MM.1S (cell line): ENCODE measurements at regions not wholly inside any gene's neighbourhood (a gene's known extent, or its start where the extent isn't known, plus 50 kb on each side); places are given as distances from the start of the nearest gene placed in this dataset.

ENCODE experiments used
- DNase-seq: peaks from one replicate; pipeline ENCODE4 v3.0.0-alpha.2; 2015
- H2AFZ ChIP-seq: fragments of 300-600 bp; sonication (generic); 2 replicates; pipeline ENCODE4 v1.6.0; 2016; ENCODE audit warnings: antibody characterized with exemption, low read length
- H3F3A ChIP-seq: fragments of 300-600 bp; sonication (generic); 2 replicates; pipeline ENCODE4 v1.6.1; 2016; ENCODE audit warnings: mild to moderate bottlenecking, antibody characterized with exemption, low read length, moderate library complexity, mixed read lengths; ENCODE audit not compliant: insufficient read depth
- H3K27ac ChIP-seq: fragments of 300-600 bp; sonication (generic); 2 replicates; pipeline ENCODE4 v1.5.1; 2016; ENCODE audit warnings: mild to moderate bottlenecking, low read length
- H3K27me3 ChIP-seq: fragments of 300-600 bp; sonication (generic); replicated peaks from 2 replicates; pipeline ENCODE4 v1.6.0; 2016; ENCODE audit warnings: low read length; ENCODE audit not compliant: insufficient read depth
- H3K36me3 ChIP-seq: fragments of 300-600 bp; sonication (generic); replicated peaks from 2 replicates; pipeline ENCODE4 v1.6.1; 2016; ENCODE audit warnings: mild to moderate bottlenecking, low read length, mixed read lengths; ENCODE audit not compliant: insufficient read depth
- H3K4me1 ChIP-seq: fragments of 300-600 bp; sonication (generic); 2 replicates; pipeline ENCODE4 v1.6.1; 2016; ENCODE audit warnings: low read length, mixed read lengths
- H3K4me2 ChIP-seq: fragments of 300-600 bp; sonication (generic); 2 replicates; pipeline ENCODE4 v1.6.0; 2016; ENCODE audit warnings: low read depth, low read length
- H3K4me3 ChIP-seq: fragments of 300-600 bp; sonication (generic); 2 replicates; pipeline ENCODE4 v1.5.1; 2016; ENCODE audit warnings: low read length, mixed read lengths
- H3K79me2 ChIP-seq: fragments of 300-600 bp; sonication (generic); 2 replicates; pipeline ENCODE4 v1.6.1; 2016; ENCODE audit warnings: mixed run types, low read length, mixed read lengths
- H3K9ac ChIP-seq: fragments of 300-600 bp; sonication (generic); 2 replicates; pipeline ENCODE4 v1.6.1; 2016; ENCODE audit warnings: low read length, mixed read lengths
- H3K9me2 ChIP-seq: fragments of 300-600 bp; sonication (generic); replicated peaks from 2 replicates; pipeline ENCODE4 v1.6.1; 2016; ENCODE audit warnings: mild to moderate bottlenecking, low read length, mixed read lengths; ENCODE audit not compliant: insufficient read depth
- H3K9me3 ChIP-seq: fragments of 300-600 bp; sonication (generic); replicated peaks from 2 replicates; pipeline ENCODE4 v1.6.1; 2016; ENCODE audit warnings: mild to moderate bottlenecking, low read length, mixed read lengths; ENCODE audit not compliant: insufficient read depth
- H4K20me1 ChIP-seq: fragments of 300-600 bp; sonication (generic); 2 replicates; pipeline ENCODE4 v1.6.1; 2016; ENCODE audit warnings: mild to moderate bottlenecking, low read length, moderate library complexity, mixed read lengths; ENCODE audit not compliant: insufficient read depth
- CTCF ChIP-seq: fragments of 300-600 bp; sonication (generic); IDR thresholded peaks from 2 replicates; pipeline ENCODE4 v1.5.1; 2016; ENCODE audit warnings: antibody characterized with exemption, low read length, mixed read lengths
- EZH2 ChIP-seq: fragments of 300-600 bp; sonication (generic); optimal IDR thresholded peaks from 2 replicates; pipeline ENCODE3; 2017; ENCODE audit warnings: low read depth, mild to moderate bottlenecking, antibody characterized with exemption, low read length, mixed read lengths
- EZH2phosphoT487 ChIP-seq: fragments of 300-600 bp; sonication (generic); IDR thresholded peaks from 2 replicates; pipeline ENCODE4 v1.6.1; 2018; ENCODE audit warnings: antibody characterized with exemption, low read length

GRCh38 chr18:42447688-42448087 is 492.7 kb downstream of the PIK3C3 start:
- TF ChIP-seq CTCF (no peak), EZH2 (no peak), EZH2phosphoT487 (no peak)
- H3K9ac ChIP-seq: no peak overlapping the region
- H3F3A ChIP-seq: no peaks in the 10 kb centered on the region
- H3K4me3 ChIP-seq: no peak overlapping the region
- no peak for DNase-seq
- no peaks in the 10 kb centered on the region for H3K9me3 ChIP-seq
- H3K4me1 ChIP-seq: no peaks in the 10 kb centered on the region
- H3K9me2 ChIP-seq: no peaks in the 10 kb centered on the region
- no peaks in the 10 kb centered on the region for H3K79me2 ChIP-seq
- H2AFZ ChIP-seq: no peak overlapping the region
- H4K20me1 ChIP-seq: no peaks in the 10 kb centered on the region
- no peak overlapping the region for H3K27ac ChIP-seq
- no peaks in the 10 kb centered on the region for H3K36me3 ChIP-seq
- H3K27me3 ChIP-seq: no peaks in the 10 kb centered on the region
- H3K4me2 ChIP-seq: no peak overlapping the region

- Histone ChIP-seq H3K9me3 (no peaks in the 10 kb centered on the region), H3K9ac (no peak overlapping the region), H3K4me2 (no peak overlapping the region), H3K9me2 (no peaks in the 10 kb centered on the region), H3K4me3 (no peak overlapping the region), H3K4me1 (no peaks in the 10 kb centered on the region), H3K36me3 (no peaks in the 10 kb centered on the region), H3K27me3 (no peaks in the 10 kb centered on the region), H3K27ac (no peak overlapping the region), H4K20me1 (no peaks in the 10 kb centered on the region), H2AFZ (no peak overlapping the region), H3K79me2 (no peaks in the 10 kb centered on the region), H3F3A (no peaks in the 10 kb centered on the region)
- TF ChIP-seq CTCF (no peak), EZH2 (no peak)
- DNase-seq: no peak
Observed at GRCh38 chr18:42458226-42458625, 503.2 kb downstream of the PIK3C3 start.

- H3K36me3 ChIP-seq: no peaks in the 10 kb centered on the region
- TF ChIP-seq EZH2: no peak
- no peak for TF ChIP-seq CTCF
- TF ChIP-seq EZH2phosphoT487: no peak
- H4K20me1 ChIP-seq: no peaks in the 10 kb centered on the region
- H2AFZ ChIP-seq: no peak overlapping the region
- no peak overlapping the region for H3K4me3 ChIP-seq
- no peaks in the 10 kb centered on the region for H3K4me1 ChIP-seq
- no peaks in the 10 kb centered on the region for H3K9me3 ChIP-seq
- no peak for DNase-seq
- no peaks in the 10 kb centered on the region for H3K79me2 ChIP-seq
- H3K9me2 ChIP-seq: no peaks in the 10 kb centered on the region
- no peak overlapping the region for H3K4me2 ChIP-seq
- no peaks in the 10 kb centered on the region for H3K27me3 ChIP-seq
- H3K27ac ChIP-seq: no peak overlapping the region
- no peak overlapping the region for H3K9ac ChIP-seq
- no peaks in the 10 kb centered on the region for H3F3A ChIP-seq
Observed at GRCh38 chr18:42459873-42460272, 504.8 kb downstream of the PIK3C3 start.

GRCh38 chr18:42471885-42472284 is 516.9 kb downstream of the PIK3C3 start:
- no peak overlapping the region for H3K4me2 ChIP-seq
- no peaks in the 10 kb centered on the region for H3K9me3 ChIP-seq
- no peaks in the 10 kb centered on the region for H4K20me1 ChIP-seq
- no peak overlapping the region for H3K27ac ChIP-seq
- TF ChIP-seq EZH2: no peak
- no peaks in the 10 kb centered on the region for H3K4me1 ChIP-seq
- H3K36me3 ChIP-seq: no peaks in the 10 kb centered on the region
- H3K9me2 ChIP-seq: no peaks in the 10 kb centered on the region
- no peak for DNase-seq
- H3F3A ChIP-seq: no peaks in the 10 kb centered on the region
- H3K79me2 ChIP-seq: no peaks in the 10 kb centered on the region
- no peaks in the 10 kb centered on the region for H3K27me3 ChIP-seq
- no peak overlapping the region for H2AFZ ChIP-seq
- no peak overlapping the region for H3K9ac ChIP-seq
- no peak overlapping the region for H3K4me3 ChIP-seq
